SU-DHL-6 (cell line): ENCODE measurements at regions not wholly inside any gene's neighbourhood (a gene's known extent, or its start where the extent isn't known, plus 50 kb on each side); places are given as distances from the start of the nearest gene placed in this dataset.

ENCODE experiments used
- EZH2phosphoT487 ChIP-seq: fragments of 200-600 bp; sonication (generic), shearing (Covaris generic); conservative IDR thresholded peaks from 2 replicates; pipeline ENCODE4 v1.6.1; 2018; ENCODE audit warnings: mild to moderate bottlenecking, antibody characterized with exemption, low read length, moderate library complexity, mixed read lengths
- TF ChIP-seq, protein P1 (sequence below): fragments of 200-600 bp; sonication (generic); IDR thresholded peaks from one replicate; pipeline ENCODE4 v1.5.1; 2017; ENCODE audit warnings: antibody characterized with exemption, mild to moderate bottlenecking, low read length, moderate library complexity; ENCODE audit not compliant: insufficient read depth, poor library complexity, severe bottlenecking

DNA sequence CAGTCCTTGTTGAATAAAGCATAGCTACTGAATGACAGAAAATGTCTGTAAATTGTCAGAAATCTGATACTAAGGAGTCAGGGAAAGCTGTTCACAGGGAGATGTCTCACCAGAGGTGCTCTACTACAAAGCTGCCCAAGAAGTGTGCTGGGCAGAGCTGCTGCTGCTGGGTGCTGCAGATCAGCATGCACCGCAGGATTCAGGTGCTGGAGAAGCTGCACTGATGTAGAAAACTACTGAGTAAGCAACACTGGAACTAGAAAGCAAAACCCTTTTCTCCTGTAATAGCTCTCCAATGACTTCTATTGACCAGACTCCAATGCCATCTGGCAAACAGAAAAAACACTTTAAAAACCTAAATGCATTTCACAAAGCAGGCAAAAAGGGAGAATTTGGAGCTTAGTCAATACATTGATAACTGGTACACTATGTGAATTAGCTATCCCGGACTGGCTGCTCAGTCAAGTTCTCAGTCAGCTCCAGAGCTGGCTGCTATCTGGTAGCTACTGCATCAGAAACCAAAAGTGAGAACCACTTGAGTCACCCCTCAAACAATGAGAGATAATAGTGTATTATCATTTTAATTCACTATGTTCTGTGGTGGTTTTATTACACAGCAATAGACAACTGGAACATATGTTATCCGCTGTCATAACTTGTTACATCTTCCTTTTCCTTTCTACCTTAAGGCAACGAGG is 493.1 kb downstream of the CPS1 start:
- TF ChIP-seq, protein P1, sequence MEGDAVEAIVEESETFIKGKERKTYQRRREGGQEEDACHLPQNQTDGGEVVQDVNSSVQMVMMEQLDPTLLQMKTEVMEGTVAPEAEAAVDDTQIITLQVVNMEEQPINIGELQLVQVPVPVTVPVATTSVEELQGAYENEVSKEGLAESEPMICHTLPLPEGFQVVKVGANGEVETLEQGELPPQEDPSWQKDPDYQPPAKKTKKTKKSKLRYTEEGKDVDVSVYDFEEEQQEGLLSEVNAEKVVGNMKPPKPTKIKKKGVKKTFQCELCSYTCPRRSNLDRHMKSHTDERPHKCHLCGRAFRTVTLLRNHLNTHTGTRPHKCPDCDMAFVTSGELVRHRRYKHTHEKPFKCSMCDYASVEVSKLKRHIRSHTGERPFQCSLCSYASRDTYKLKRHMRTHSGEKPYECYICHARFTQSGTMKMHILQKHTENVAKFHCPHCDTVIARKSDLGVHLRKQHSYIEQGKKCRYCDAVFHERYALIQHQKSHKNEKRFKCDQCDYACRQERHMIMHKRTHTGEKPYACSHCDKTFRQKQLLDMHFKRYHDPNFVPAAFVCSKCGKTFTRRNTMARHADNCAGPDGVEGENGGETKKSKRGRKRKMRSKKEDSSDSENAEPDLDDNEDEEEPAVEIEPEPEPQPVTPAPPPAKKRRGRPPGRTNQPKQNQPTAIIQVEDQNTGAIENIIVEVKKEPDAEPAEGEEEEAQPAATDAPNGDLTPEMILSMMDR: no peak
- TF ChIP-seq EZH2phosphoT487: no peak
